Spleen (tissue), 11 donors: ENCODE measurements at regions not wholly inside any gene's neighbourhood (a gene's known extent, or its start where the extent isn't known, plus 50 kb on each side); places are given as distances from the start of the nearest gene placed in this dataset.
"Not testable (repeated sequence)": the region's sequence is repeated elsewhere in the genome, so short reads cannot be mapped to it uniquely, and the experiment has no call there.

Source experiments
- DNase-seq: peaks from one replicate; pipeline ENCODE4 v3.0.0-alpha.2; 2020
- H3K27ac ChIP-seq, 8 donors: fragments of 200-600 bp; sonication (generic) in 7 of 8; 1 replicate in 4 of 8; 2 replicates in 4 of 8; pipeline versions ENCODE4 v1.5.0 to v1.8.0; 2016 to 2021; ENCODE audit warnings: inconsistent platforms in 4 of 8, mild to moderate bottlenecking in 4 of 8, moderate library complexity in 1 of 8
- H3K27me3 ChIP-seq, 7 donors: fragments of 200-600 bp; sonication (generic) in 6 of 7; replicated peaks in 1 of 7; 1 replicate in 4 of 7; 2 replicates in 3 of 7; pipeline versions ENCODE4 v1.5.0 to v1.8.0; 2016 to 2021; ENCODE audit warnings: inconsistent platforms in 3 of 7, mild to moderate bottlenecking in 1 of 7
- H3K36me3 ChIP-seq, 6 donors: fragments of 200-600 bp; sonication (generic) in 5 of 6; 1 replicate in 4 of 6; 2 replicates in 2 of 6; pipeline versions ENCODE4 v1.5.0 to v1.8.0; 2016 to 2021; ENCODE audit warnings: inconsistent platforms in 2 of 6
- H3K4me1 ChIP-seq, 6 donors: fragments of 200-600 bp; sonication (generic) in 5 of 6; 1 replicate in 3 of 6; 2 replicates in 3 of 6; pipeline versions ENCODE4 v1.5.0 to v1.8.0; 2016 to 2021; ENCODE audit warnings: inconsistent platforms in 3 of 6
- H3K4me3 ChIP-seq, 8 donors: fragments of 200-600 bp; sonication (generic) in 7 of 8; 1 replicate in 4 of 8; 2 replicates in 4 of 8; pipeline versions ENCODE4 v1.5.0 to v1.8.0; 2016 to 2021; ENCODE audit warnings: inconsistent platforms in 4 of 8, mild to moderate bottlenecking in 4 of 8, moderate library complexity in 2 of 8
- H3K9me3 ChIP-seq, 8 donors: fragments of 200-600 bp; sonication (generic) in 7 of 8; 1 replicate in 4 of 8; 2 replicates in 4 of 8; pipeline versions ENCODE4 v1.5.0 to v1.8.0; 2016 to 2021; ENCODE audit warnings: inconsistent platforms in 4 of 8
- POLR2A ChIP-seq, 3 donors: fragments of 450-650 bp; IDR thresholded peaks; one replicate each; pipeline ENCODE4 v1.5.1; 2017; ENCODE audit warnings: antibody characterized with exemption in 3 of 3, mild to moderate bottlenecking in 1 of 3
- POLR2AphosphoS5 ChIP-seq, 3 donors: sonication (generic); formaldehyde crosslinking; IDR thresholded peaks; one replicate each; pipeline ENCODE4 v1.5.1; 2017; ENCODE audit warnings: antibody characterized with exemption in 3 of 3
- WGBS, 5 donors: extraction: QIAGEN DNeasy Blood & Tissue Kit in 3 of 5; methylation state at CpG; one replicate each; pipeline versions ENCODE4 v1.1.5 to v1.1.7; 2013 to 2018; 5-methylcytosine and 5-hydroxymethylcytosine counted together
- intact Hi-C: fragments of 100-400 bp; cut with DNase I; formaldehyde crosslinking; loops from one replicate; pipeline ENCODE4 v1.15.0; 2023; ENCODE audit warnings: low total_unique reads
- TF ChIP-seq, protein P1 (sequence below), 11 experiments: fragments of 200-600 bp in 7 of 11; fragments of 450-650 bp in 4 of 11; sonication (generic) in 4 of 11; IDR thresholded peaks in 8 of 11; conservative IDR thresholded peaks in 3 of 11; 1 replicate in 7 of 11; 2 replicates in 4 of 11; pipeline versions ENCODE4 v1.4.0 to v1.8.0; 2016 to 2021; ENCODE audit warnings: antibody characterized with exemption in 11 of 11, inconsistent platforms in 4 of 11, mild to moderate bottlenecking in 1 of 11
- donor health status: healthy with polysubstance abuse.
- donor health status: DM: no; HTN: no; CAD: no; lungs with moderate emphysema.
- donor health status: DM: no; HTN: no; CAD: no.
- donor health status: Bipolar disorder and iron deficiency.
- donor health status: healthy.
- donor health status: DM: no; HTN: no; CAD: no.
- donor health status: DM: yes; HTN: yes; CAD: no.

DNA sequence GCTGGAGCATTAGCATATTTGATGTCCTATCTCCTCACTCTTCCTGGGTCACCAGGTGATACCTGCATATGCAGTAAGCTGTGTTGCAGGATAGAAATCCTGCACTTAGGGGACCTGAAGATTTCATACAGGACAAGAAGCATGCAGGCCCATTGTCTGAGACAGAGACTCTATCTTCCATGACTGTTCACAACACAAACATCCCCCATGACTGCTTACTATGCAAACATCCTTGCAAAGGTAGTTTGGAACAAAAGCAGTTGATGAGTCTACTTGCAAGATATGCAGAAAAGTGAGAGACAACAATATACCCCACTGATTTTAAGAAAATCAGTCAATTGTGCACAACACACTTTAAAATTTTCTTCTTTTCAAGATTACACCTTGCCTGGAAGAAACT lies 108.6 kb upstream of the ZEB2 start:
- Histone ChIP-seq H3K9me3 (peaks cover 0 to 2% (median 0%) of the 10 kb centered on the region in 8 donors), H3K4me3 (no peak overlapping the region), H3K4me1 (peaks cover 0 to 11% (median 5%) of the 10 kb centered on the region in 6 donors), H3K27ac (no peak overlapping the region), H3K36me3 (no peaks in the 10 kb centered on the region), H3K27me3 (no peaks in the 10 kb centered on the region)
- no peak for DNase-seq
- TF ChIP-seq POLR2AphosphoS5 (IDR thresholded peaks at IDR 0.05): no peak
- intact Hi-C loops: no loop called here

DNA sequence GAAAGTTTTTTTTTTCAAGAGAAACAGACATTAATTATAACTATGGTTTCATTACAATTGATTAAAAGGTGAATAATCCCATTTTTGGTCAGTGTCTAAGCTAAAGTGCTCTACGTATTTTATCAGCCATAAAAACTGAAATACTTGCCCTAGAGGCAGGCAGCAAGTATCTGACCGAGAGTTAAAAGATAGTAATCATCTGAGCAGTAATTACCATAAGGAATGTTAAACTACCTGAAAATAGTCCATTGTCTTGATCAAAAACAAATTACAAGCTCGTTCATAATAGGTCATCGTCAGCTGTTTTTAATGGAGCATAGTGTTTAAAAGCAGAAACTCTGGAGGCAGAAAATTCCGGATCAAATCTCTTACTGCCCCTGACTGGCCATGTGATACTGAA lies 105.7 kb upstream of the ZEB2 start:
- no peaks in the 10 kb centered on the region for H3K36me3 ChIP-seq
- H3K27ac ChIP-seq: peak overlapping the region in 2 of 8 donors; percentile 19 to 45
- peaks cover 0 to 7% (median 3%) of the 10 kb centered on the region in 6 donors for H3K4me1 ChIP-seq
- peaks cover 0 to 13% (median 8%) of the 10 kb centered on the region in 8 donors for H3K9me3 ChIP-seq
- DNase-seq: no peak
- no peaks in the 10 kb centered on the region for H3K27me3 ChIP-seq
- 81 to 94% (median 86%) methylated on average over 5 of the region's 5 CpGs for WGBS, 5 donors
- TF ChIP-seq, protein P1, sequence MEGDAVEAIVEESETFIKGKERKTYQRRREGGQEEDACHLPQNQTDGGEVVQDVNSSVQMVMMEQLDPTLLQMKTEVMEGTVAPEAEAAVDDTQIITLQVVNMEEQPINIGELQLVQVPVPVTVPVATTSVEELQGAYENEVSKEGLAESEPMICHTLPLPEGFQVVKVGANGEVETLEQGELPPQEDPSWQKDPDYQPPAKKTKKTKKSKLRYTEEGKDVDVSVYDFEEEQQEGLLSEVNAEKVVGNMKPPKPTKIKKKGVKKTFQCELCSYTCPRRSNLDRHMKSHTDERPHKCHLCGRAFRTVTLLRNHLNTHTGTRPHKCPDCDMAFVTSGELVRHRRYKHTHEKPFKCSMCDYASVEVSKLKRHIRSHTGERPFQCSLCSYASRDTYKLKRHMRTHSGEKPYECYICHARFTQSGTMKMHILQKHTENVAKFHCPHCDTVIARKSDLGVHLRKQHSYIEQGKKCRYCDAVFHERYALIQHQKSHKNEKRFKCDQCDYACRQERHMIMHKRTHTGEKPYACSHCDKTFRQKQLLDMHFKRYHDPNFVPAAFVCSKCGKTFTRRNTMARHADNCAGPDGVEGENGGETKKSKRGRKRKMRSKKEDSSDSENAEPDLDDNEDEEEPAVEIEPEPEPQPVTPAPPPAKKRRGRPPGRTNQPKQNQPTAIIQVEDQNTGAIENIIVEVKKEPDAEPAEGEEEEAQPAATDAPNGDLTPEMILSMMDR (IDR thresholded peaks at IDR 0.05 in 8 of 11, conservative IDR thresholded peaks at IDR 0.05 in 3 of 11): no peak
- TF ChIP-seq POLR2AphosphoS5 (IDR thresholded peaks at IDR 0.05) (no peak), POLR2A (IDR thresholded peaks at IDR 0.05) (no peak)
- intact Hi-C loops: no loop called here
- no peak overlapping the region for H3K4me3 ChIP-seq

DNA sequence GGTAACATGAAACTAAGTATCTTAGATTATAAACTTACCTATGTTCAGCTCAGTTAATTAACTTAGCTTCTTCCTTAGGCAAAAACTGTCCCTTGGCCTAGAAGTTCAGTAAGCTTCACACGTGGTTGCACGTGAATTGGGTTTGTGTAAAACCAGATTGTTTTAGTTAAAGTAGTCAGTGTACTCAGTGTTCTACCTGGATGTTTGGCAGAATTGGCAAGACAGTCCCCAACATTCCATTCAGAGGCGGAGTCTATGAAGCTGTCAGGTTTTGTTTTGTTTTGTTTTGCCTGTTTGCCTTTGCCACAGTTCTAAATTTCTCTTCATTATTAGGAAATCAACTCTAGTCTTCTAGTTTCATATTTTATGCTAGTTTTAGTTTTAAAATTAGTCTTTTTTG lies 105.3 kb upstream of the ZEB2 start:
- Histone ChIP-seq H3K9me3 (peaks cover 0 to 13% (median 8%) of the 10 kb centered on the region in 8 donors), H3K27me3 (no peaks in the 10 kb centered on the region), H3K27ac (peak overlapping the region in 1 of 8 donors; percentile 19), H3K36me3 (no peaks in the 10 kb centered on the region), H3K4me1 (peaks cover 0 to 5% (median 1%) of the 10 kb centered on the region in 6 donors), H3K4me3 (no peak overlapping the region)
- 87 to 94% (median 88%) methylated on average over 3 of the region's 3 CpGs for WGBS, 5 donors
- no peak for DNase-seq
- TF ChIP-seq, protein P1 (IDR thresholded peaks at IDR 0.05 in 8 of 11, conservative IDR thresholded peaks at IDR 0.05 in 3 of 11): no peak
- TF ChIP-seq POLR2AphosphoS5 (IDR thresholded peaks at IDR 0.05) (no peak), POLR2A (IDR thresholded peaks at IDR 0.05) (no peak)
- intact Hi-C loops: no loop called here

DNA sequence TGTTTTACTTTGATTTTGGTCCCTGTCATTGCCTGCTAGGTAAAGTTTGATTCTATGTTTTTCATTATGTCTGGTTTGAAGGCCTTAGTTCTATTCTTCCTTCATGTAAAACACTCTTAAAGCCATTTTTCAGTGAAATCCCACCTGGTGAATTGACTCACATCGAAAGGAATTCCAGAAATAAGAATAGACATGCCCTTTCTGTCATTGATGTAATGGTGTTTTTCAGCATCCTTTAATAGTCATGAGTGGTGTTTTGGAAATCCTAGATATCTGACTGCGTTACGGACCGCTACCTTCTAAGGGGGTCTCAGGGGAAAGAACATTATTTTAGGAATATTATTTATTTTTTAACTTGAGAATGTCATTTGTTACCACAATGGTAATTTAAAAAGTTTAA lies 104.5 kb upstream of the ZEB2 start:
- WGBS, 5 donors: 96 to 99% (median 97%) methylated on average over 4 of the region's 4 CpGs
- intact Hi-C loops: no loop called here
- no peak overlapping the region for H3K27ac ChIP-seq
- DNase-seq: no peak
- no peak overlapping the region for H3K4me3 ChIP-seq
- H3K36me3 ChIP-seq: no peaks in the 10 kb centered on the region
- peaks cover 0 to 13% (median 8%) of the 10 kb centered on the region in 8 donors for H3K9me3 ChIP-seq
- TF ChIP-seq, protein P1 (IDR thresholded peaks at IDR 0.05 in 8 of 11, conservative IDR thresholded peaks at IDR 0.05 in 3 of 11): no peak
- TF ChIP-seq POLR2AphosphoS5 (IDR thresholded peaks at IDR 0.05) (no peak), POLR2A (IDR thresholded peaks at IDR 0.05) (no peak)
- H3K27me3 ChIP-seq: no peaks in the 10 kb centered on the region
- H3K4me1 ChIP-seq: no peaks in the 10 kb centered on the region

DNA sequence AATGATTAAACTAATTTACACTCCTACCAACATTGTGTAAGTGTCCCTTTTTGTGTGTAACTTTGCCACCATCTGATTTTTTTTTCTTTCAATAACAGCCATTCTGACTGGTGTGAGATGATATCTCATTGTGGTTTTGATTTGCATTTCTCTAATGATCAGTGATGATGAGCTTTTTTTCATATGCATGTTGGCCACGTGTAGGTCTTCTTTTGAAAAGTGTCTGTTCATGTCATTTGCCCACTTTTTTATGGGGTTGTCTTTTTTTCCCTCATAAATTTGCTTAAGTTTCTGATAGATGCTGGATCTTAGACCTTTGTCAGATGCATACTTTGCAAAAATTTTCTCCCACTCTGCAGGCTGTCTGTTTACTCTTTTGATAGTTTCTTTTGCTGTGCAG lies 102.5 kb upstream of the ZEB2 start:
- H3K27ac ChIP-seq, DNase-seq, H3K4me1 ChIP-seq, intact Hi-C loops, H3K27me3 ChIP-seq, H3K36me3 ChIP-seq, H3K4me3 ChIP-seq: not testable (repeated sequence)
- H3K9me3 ChIP-seq: peaks cover 0 to 13% (median 9%) of the 10 kb centered on the region in 8 donors
- WGBS, 5 donors: 64 to 86% (median 77%) methylated on average over 1 of the region's 1 CpG
